RWPE1 (cell line): ENCODE measurements at regions not wholly inside any gene's neighbourhood (a gene's known extent, or its start where the extent isn't known, plus 50 kb on each side); places are given as distances from the start of the nearest gene placed in this dataset.

Experiments used
- CTCF ChIA-PET: fragments of 350-600 bp; sonication (Branson Sonifier 250); formaldehyde crosslinking; extraction: SDS; loops from one replicate; lab custom pipeline; 2021; lab: Yijun Ruan, JAX
- POLR2A ChIA-PET: fragments of 400-600 bp; formaldehyde crosslinking; extraction: SDS; loops from one replicate; lab custom pipeline; 2020; ENCODE audit warnings: antibody characterized with exemption; ENCODE audit not compliant: low non-redundant PET; lab: Yijun Ruan, JAX
- DNase-seq: peaks from one replicate; pipeline ENCODE4 v3.0.0; 2012; ENCODE audit warnings: low spot score
- H3K27ac ChIP-seq: fragments of 450-650 bp; 2 replicates; pipeline ENCODE4 v1.5.1; 2017
- TF ChIP-seq, protein P1 (sequence below): fragments of 450-650 bp; conservative IDR thresholded peaks from 2 replicates; pipeline ENCODE4 v1.5.1; 2017; ENCODE audit warnings: low read depth, mild to moderate bottlenecking

DNA sequence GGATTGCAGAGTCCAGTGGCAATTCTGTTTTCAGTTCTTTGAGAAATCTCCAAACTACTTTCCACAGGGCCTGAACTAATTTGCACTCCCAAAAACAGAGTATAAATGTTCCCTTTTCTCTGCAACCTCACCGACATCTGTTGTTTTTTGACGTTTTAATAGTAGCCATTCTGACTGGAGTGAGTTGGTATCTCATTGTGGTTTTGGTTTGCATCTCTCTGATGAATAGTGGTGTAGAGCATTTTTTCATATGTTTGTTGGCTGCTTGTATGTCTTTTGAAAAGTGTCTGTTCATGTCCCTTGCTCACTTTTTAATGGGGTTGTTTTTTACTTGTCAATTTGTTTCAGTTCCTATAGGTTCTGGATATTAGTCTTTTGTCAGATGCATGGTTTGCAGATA is 72.6 kb downstream of the PALM2AKAP2 start:
- TF ChIP-seq, protein P1, sequence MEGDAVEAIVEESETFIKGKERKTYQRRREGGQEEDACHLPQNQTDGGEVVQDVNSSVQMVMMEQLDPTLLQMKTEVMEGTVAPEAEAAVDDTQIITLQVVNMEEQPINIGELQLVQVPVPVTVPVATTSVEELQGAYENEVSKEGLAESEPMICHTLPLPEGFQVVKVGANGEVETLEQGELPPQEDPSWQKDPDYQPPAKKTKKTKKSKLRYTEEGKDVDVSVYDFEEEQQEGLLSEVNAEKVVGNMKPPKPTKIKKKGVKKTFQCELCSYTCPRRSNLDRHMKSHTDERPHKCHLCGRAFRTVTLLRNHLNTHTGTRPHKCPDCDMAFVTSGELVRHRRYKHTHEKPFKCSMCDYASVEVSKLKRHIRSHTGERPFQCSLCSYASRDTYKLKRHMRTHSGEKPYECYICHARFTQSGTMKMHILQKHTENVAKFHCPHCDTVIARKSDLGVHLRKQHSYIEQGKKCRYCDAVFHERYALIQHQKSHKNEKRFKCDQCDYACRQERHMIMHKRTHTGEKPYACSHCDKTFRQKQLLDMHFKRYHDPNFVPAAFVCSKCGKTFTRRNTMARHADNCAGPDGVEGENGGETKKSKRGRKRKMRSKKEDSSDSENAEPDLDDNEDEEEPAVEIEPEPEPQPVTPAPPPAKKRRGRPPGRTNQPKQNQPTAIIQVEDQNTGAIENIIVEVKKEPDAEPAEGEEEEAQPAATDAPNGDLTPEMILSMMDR: no peak
- ChIA-PET POLR2A (no interaction called here), CTCF (interaction anchor here (0.6 kb wide), 1 partner anchor 179 kb away, joined by 4 read pairs; no protein-coding TSS in a partner anchor)
- DNase-seq: no peak
- no peak overlapping the region for H3K27ac ChIP-seq

DNA sequence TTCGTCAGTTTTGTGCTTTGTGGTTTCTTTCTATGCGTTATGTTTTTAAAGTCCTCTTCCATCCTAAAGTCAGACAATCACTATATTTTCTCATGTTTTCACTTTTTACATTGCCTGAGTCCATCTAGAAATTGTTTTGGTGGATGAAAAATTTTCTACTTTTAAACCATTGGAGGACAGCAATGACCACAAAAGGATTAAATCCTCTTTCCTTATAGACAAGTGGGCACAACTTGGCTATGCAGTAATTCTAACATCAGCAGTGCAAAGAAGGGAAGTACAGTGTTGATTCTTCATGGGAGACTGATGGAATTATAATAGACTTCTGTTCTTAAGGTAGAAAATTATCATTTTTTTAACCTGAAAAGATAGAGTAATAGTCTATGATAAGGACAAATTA is 75.5 kb downstream of the PALM2AKAP2 start:
- ChIA-PET POLR2A (no interaction called here), CTCF (no interaction called here)
- TF ChIP-seq, protein P1: no peak
- DNase-seq: no peak
- no peak overlapping the region for H3K27ac ChIP-seq

DNA sequence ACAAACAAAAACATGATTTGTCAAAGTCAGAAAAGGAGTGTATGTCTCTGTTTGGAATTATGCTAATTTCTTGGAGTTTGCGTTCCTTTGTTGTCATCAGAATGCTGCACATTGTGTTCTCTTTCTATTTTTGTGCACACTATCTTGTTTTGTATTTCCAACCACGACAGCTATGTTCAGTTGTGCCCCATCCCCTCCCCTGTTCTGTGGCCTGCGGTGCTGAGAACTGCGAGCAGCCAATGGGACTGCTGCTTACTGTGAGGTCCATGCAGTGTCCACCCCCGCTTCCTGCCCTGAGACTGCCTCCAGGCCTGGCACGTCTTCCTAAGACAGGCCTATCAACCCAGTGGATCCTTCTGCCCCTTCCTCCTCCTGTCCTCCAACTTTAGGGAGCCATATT is 76.8 kb downstream of the PALM2AKAP2 start:
- CTCF ChIA-PET: no interaction called here
- no peak for DNase-seq

GRCh38 chr9:109857336-109857735 is 77.3 kb downstream of the PALM2AKAP2 start:
- ChIA-PET CTCF (no interaction called here), POLR2A (no interaction called here)
- DNase-seq: no peak
- H3K27ac ChIP-seq: no peak overlapping the region
- TF ChIP-seq, protein P1: no peak

More for the DNA sequence above, 76.8 kb downstream of the PALM2AKAP2 start:
- H3K27ac ChIP-seq: no peak overlapping the region
- TF ChIP-seq, protein P1: no peak
- POLR2A ChIA-PET: no interaction called here

GRCh38 chr9:109859447-109859846 is 79.4 kb downstream of the PALM2AKAP2 start:
- ChIA-PET POLR2A (no interaction called here), CTCF (interaction anchor here (0.5 to 1.2 kb wide), 6 partner anchors 9 to 750 kb away, joined by 3 read pairs; no protein-coding TSS in a partner anchor)
- no peak for DNase-seq
- H3K27ac ChIP-seq: no peak overlapping the region
- TF ChIP-seq, protein P1: peak; percentile 23; the same call in 1 of the 2 replicates

DNA sequence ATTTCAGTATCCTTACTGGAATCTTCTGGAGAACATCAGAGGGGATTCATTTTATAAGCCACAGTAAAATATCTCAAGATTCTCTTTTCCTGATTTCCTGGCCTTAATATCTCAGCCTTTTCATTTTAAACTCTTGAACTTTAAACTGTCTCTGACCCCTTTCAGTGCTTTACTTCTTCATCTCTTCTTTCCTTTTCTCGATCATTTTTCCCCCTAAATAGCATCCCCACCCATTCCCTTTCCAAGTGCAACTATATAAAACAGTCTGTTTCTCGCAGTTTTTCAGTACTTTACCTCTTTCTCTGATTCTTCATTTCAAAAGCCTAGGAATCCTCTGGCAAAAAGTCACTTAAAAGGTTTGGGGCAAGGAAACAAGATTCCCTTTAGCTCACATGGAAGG is 80.5 kb downstream of the PALM2AKAP2 start:
- CTCF ChIA-PET: interaction anchor here (1.2 kb wide), 1 partner anchor 13 kb away, joined by 3 read pairs; no protein-coding TSS in a partner anchor
- POLR2A ChIA-PET: no interaction called here
- no peak overlapping the region for H3K27ac ChIP-seq
- TF ChIP-seq, protein P1: no peak
- DNase-seq: no peak
